Caco-2 (cell line): ENCODE measurements at regions not wholly inside any gene's neighbourhood (a gene's known extent, or its start where the extent isn't known, plus 50 kb on each side); places are given as distances from the start of the nearest gene placed in this dataset.

Experiments
- BruUV-seq: library from RNA; stranded (reverse); fragments of 400-500 nt; replicated peaks from 2 replicates; lab custom pipeline; 2021; lab: Mats Ljungman, UMichigan
- CTCF ChIA-PET: fragments of 300-600 bp; sonication (Branson Sonifier 250); formaldehyde crosslinking; loops from one replicate; lab custom pipeline; 2022; ENCODE audit warnings: antibody characterized with exemption; lab: Charles Lee
- POLR2A ChIA-PET: fragments of 300-600 bp; sonication (Branson Sonifier 250); formaldehyde crosslinking; loops from one replicate; lab custom pipeline; 2022; ENCODE audit warnings: antibody characterized with exemption; lab: Charles Lee
- DNase-seq, 2 experiments: peaks; one replicate each; pipeline versions ENCODE4 v3.0.0 to v3.0.0-alpha.2; 2020 to 2022
- H3K27me3 ChIP-seq: replicated peaks from 2 replicates; pipeline ENCODE4 v1.6.0; 2011; ENCODE audit warnings: low read length; ENCODE audit not compliant: control insufficient read depth, insufficient read depth
- H3K36me3 ChIP-seq: 2 replicates; pipeline ENCODE4 v1.5.1; 2011; ENCODE audit warnings: low read length; ENCODE audit not compliant: control insufficient read depth, insufficient read depth
- H3K4me1 ChIP-seq: fragments of 250-450 bp; sonication (Bioruptor Pico); 2 replicates; pipeline ENCODE4 v1.5.1; 2020; ENCODE audit warnings: mild to moderate bottlenecking
- H3K4me3 ChIP-seq: 2 replicates; pipeline ENCODE4 v1.5.1; 2011; ENCODE audit warnings: low read depth, mild to moderate bottlenecking, control low read depth, low read length
- H3K9me3 ChIP-seq: fragments of 250-450 bp; sonication (Bioruptor Pico); 2 replicates; pipeline ENCODE4 v1.5.1; 2020; ENCODE audit warnings: mild to moderate bottlenecking, moderate library complexity
- H3K27ac Mint-ChIP-seq: one replicate; pipeline ENCODE4 v1.8.0; 2022; ENCODE audit warnings: mixed read lengths; ENCODE audit not compliant: unreplicated experiment
- H3K27me3 Mint-ChIP-seq: one replicate; pipeline ENCODE4 v1.8.0; 2022; ENCODE audit warnings: mixed read lengths; ENCODE audit not compliant: insufficient read depth, unreplicated experiment
- H3K36me3 Mint-ChIP-seq: one replicate; pipeline ENCODE4 v1.8.0; 2022; ENCODE audit warnings: mild to moderate bottlenecking, mixed read lengths; ENCODE audit not compliant: insufficient read depth, unreplicated experiment
- H3K4me1 Mint-ChIP-seq: one replicate; pipeline ENCODE4 v1.8.0; 2022; ENCODE audit warnings: low read depth, mixed read lengths; ENCODE audit not compliant: unreplicated experiment
- H3K4me3 Mint-ChIP-seq: one replicate; pipeline ENCODE4 v1.8.0; 2022; ENCODE audit warnings: mild to moderate bottlenecking, moderate library complexity, mixed read lengths; ENCODE audit not compliant: unreplicated experiment
- H3K9me3 Mint-ChIP-seq: one replicate; pipeline ENCODE4 v1.8.0; 2022; ENCODE audit warnings: mixed read lengths; ENCODE audit not compliant: unreplicated experiment
- CTCF ChIP-seq, 2 experiments: fragments of 200-600 bp in 1 of 2; IDR thresholded peaks; 1 replicate in 1 of 2; 2 replicates in 1 of 2; pipeline versions ENCODE4 v1.5.1 to v1.8.0; 2011 to 2022; ENCODE audit warnings: antibody characterized with exemption in 1 of 2, control low read depth in 1 of 2, inconsistent platforms in 1 of 2, low read depth in 1 of 2, low read length in 1 of 2, mild to moderate bottlenecking in 1 of 2, moderate library complexity in 1 of 2; ENCODE audit not compliant: insufficient read depth in 1 of 2, severe bottlenecking in 1 of 2, unreplicated experiment in 1 of 2
- intact Hi-C: fragments of 100-400 bp; cut with micrococcal nuclease; formaldehyde crosslinking; loops from one replicate; pipeline ENCODE4 v1.10.0; 2022; ENCODE audit not compliant: unreplicated experiment

- TF ChIP-seq CTCF (IDR thresholded peaks at IDR 0.05; ENCODE audit: insufficient read depth in 1 of 2, low read depth in 1 of 2, low read length in 1 of 2, severe bottlenecking in 1 of 2, unreplicated experiment in 1 of 2) = no peak
- Histone ChIP-seq H3K27me3 (no peaks in the 10 kb centered on the region), H3K4me1 (no peaks in the 10 kb centered on the region), H3K4me3 (no peak overlapping the region), H3K9me3 (no peaks in the 10 kb centered on the region), H3K36me3 (no peaks in the 10 kb centered on the region)
- no peak for DNase-seq
- Mint-ChIP-seq H3K36me3 (no peaks in the 10 kb centered on the region), H3K4me1 (no peaks in the 10 kb centered on the region), H3K4me3 (no peak overlapping the region), H3K27me3 (peaks cover 22% of the 10 kb centered on the region), H3K27ac (no peak overlapping the region), H3K9me3 (no peaks in the 10 kb centered on the region)
- ChIA-PET CTCF (no interaction called here), POLR2A (no interaction called here)
- no TSS peak for BruUV-seq
- intact Hi-C loops = no loop called here
Observed at GRCh38 chr12:125314051-125314755, 249.0 kb downstream of the AACS start.

DNA sequence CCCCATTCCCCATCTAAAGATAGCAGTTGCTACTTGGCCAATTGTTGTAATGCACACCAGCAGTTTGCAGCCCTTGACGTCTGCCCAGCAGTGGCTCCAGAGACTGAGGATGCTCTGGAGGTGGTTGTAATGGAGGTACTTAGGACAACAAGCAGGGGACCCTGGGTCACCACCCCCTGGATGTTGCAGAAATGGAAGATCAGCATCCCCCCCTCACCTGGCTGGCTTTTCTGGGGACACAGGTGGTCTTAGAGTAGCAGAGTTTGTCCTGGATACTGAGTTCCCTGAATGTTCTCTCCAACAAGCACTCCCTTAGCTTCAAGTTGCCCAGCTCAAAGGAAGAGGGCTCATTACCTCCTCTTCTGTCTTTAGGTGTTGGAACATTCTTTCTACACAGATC, 250.5 kb downstream of the AACS start:
- POLR2A ChIA-PET = no interaction called here
- TF ChIP-seq CTCF (IDR thresholded peaks at IDR 0.05; ENCODE audit: insufficient read depth in 1 of 2, low read depth in 1 of 2, low read length in 1 of 2, severe bottlenecking in 1 of 2, unreplicated experiment in 1 of 2) = no peak
- H3K27ac Mint-ChIP-seq = no peak overlapping the region
- peaks cover 26% of the 10 kb centered on the region for H3K27me3 Mint-ChIP-seq
- H3K27me3 ChIP-seq = no peaks in the 10 kb centered on the region
- no TSS peak for BruUV-seq
- DNase-seq = no peak
- H3K4me3 Mint-ChIP-seq = no peak overlapping the region
- intact Hi-C loops = no loop called here
- CTCF ChIA-PET = no interaction called here
- no peaks in the 10 kb centered on the region for H3K9me3 Mint-ChIP-seq
- no peaks in the 10 kb centered on the region for H3K36me3 ChIP-seq
- H3K4me3 ChIP-seq = no peak overlapping the region
- no peaks in the 10 kb centered on the region for H3K4me1 Mint-ChIP-seq
- no peaks in the 10 kb centered on the region for H3K4me1 ChIP-seq
- no peaks in the 10 kb centered on the region for H3K36me3 Mint-ChIP-seq
- H3K9me3 ChIP-seq = no peaks in the 10 kb centered on the region

- Histone ChIP-seq H3K4me3 (no peak overlapping the region), H3K27me3 (no peaks in the 10 kb centered on the region; the same call in 1 of the 2 replicates), H3K9me3 (no peaks in the 10 kb centered on the region), H3K36me3 (no peaks in the 10 kb centered on the region), H3K4me1 (no peaks in the 10 kb centered on the region)
- H3K4me1 Mint-ChIP-seq = no peaks in the 10 kb centered on the region
- intact Hi-C loops = no loop called here
- no peak overlapping the region for H3K4me3 Mint-ChIP-seq
- ChIA-PET POLR2A (no interaction called here), CTCF (no interaction called here)
- H3K27ac Mint-ChIP-seq = no peak overlapping the region
- H3K36me3 Mint-ChIP-seq = no peaks in the 10 kb centered on the region
- no peak for DNase-seq
- H3K9me3 Mint-ChIP-seq = no peaks in the 10 kb centered on the region
- TF ChIP-seq CTCF (IDR thresholded peaks at IDR 0.05; ENCODE audit: insufficient read depth in 1 of 2, low read depth in 1 of 2, low read length in 1 of 2, severe bottlenecking in 1 of 2, unreplicated experiment in 1 of 2) = no peak
- no TSS peak for BruUV-seq
- peaks cover 20% of the 10 kb centered on the region for H3K27me3 Mint-ChIP-seq
Observed at GRCh38 chr12:125320177-125320576, 254.9 kb downstream of the AACS start.
